HG03175 (cell line): ENCODE measurements at regions not wholly inside any gene's neighbourhood (a gene's known extent, or its start where the extent isn't known, plus 50 kb on each side); places are given as distances from the start of the nearest gene placed in this dataset.
A peak's percentile ranks its signal among the peaks of the same experiment; 100 is the strongest.

Experiments used
- ATAC-seq: cut with Tn5 transposase; IDR thresholded peaks from one replicate; pipeline ENCODE4 v1.9.1; 2021; ENCODE audit warnings: mild to moderate bottlenecking, moderate library complexity; ENCODE audit not compliant: unreplicated experiment

DNA sequence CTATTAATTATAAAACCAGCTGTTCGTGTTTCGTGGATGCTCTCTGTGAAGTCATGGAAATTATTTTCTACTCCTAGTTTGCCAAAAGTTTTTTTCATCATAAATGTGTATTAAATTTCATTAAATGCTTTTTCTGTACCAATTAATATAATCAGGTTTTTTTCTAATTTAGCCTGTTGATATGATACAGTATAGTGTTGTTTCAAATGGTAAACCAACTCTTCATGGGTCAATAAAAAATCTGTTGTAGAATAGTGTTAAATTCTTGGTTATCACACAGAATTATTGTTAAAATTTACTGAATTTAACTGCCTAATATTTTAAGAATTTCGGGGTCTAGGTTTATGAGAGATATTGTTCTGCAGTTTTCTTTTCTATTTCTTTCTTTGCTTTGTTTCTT lies 505.9 kb upstream of the MANEA start:
- peak; percentile 55 for ATAC-seq

DNA sequence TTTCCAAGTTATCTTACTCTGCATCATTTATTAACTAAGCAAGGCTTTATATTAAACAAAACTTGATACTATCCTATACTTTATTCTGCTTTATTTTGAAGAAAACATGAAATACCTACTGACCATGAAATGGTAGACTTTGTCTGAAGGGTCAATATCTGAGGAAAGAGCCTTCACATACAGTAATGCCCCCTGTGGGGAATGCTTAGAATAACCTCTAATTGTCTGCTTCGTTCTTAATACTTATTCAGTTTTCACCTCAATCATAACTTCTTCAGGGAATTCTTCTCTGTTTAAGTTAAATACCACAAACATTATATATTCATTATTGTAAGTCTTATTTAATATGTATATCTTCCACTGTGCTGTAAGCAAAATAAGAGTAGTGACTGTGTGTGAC lies 498.9 kb upstream of the MANEA start:
- ATAC-seq, result no peak

DNA sequence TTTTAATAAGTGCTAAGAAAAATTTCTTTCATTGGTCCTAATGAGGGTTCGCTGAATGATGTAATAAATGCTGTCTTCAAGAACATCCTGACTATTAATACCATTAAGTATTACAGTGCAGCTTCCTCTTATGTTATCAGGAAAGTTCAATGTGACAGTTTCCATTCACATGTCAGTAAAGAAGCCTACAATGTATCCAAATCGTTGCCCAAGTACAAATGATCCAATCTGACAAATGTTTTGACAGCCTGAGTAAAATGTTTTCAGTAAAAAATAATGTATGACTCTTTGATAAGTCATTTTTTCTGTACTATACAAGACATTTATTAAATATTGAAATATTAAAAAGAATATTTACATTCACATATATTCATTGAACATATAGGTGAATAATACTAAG lies 496.1 kb upstream of the MANEA start:
- no peak for ATAC-seq

DNA sequence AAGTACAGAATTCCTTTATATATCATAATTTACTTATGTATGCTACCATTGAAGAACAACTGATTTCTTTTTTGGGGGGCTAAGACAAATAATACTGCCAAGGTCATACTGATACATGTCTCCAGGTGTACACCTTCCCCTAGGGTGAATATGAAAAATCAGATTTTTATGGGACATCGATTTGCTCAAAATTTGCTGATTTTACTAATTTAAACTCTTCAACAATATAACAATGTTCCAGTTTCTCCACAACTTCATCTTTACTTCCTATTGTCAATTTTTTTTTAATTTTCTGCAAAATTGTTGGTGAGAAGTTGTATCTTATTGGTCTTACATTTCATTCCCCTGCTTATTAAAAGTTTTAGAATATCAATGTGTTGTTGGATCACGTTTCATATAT lies 495.4 kb upstream of the MANEA start:
- ATAC-seq, result no peak

DNA sequence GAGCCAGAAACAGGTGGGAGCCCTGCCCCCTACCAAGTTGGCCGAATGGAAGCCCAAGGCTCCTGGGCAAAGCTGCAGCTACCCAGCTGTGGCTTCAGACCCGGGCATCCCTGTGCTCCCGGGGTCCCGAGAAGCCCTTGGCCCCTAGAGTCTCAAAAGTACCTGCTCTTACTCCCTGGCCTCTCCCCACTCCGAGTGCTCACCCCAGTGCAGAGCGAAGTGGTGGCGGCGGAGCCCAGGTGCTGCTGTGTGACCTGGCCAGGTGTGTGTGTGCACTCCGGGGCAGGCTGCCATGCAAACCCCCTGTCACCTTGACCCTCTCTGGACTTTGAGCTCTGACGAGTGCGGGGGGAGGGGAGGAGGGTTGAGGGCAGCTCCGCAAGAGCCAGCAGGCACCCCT lies 493.8 kb upstream of the MANEA start:
- ATAC-seq, result no peak

DNA sequence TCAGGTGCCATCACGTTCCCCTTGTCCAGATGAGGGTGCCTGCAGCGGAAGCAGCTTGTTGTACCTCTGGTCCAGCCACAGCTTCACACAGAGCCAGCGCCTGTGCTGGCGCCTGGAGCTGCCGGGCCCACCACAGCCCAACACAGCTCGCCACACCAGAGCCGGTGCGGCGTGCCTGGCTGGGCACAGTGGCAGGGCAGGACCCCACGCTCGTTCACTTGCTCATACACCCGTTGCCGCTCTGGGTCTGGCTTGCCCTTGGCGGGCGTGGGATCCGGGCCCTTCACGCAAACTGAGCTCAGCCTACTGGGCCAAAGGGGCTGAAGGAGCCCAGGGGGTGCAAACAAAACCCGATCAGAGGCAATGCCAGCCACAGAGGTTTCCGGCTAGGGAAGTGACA lies 492.5 kb upstream of the MANEA start:
- ATAC-seq, result no peak

DNA sequence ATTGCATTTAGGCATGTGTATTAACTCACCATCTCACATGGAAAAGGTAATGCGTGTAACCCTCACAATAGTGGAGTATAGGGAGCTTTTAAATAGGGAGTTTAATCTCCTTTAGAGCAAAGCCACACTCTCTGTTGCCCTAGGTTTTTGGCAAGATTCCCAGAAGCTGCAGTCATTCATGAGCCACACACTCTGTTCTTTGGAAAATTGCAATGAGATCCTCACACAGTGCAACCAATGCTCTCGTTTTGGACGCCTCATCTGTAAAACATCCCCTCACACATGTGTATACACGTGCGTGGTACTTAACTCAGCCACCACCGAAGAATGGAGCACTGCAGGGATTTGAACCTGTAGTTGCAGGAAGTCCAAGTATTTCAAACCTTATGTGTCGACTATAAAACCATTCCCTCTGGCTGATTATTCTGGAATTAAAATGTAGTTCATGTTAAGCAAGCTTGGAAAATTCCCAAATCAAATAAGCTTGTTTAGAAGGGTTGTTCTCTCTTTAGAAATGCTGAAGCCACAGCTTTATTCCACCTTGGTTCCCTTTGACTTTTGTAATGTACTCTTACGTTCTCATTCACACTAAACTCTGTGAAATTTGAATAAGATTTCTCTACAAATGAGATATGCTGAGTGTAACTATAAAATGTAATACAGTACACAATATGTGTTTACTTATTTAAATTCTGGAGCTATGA lies 489.8 kb upstream of the MANEA start:
- ATAC-seq, result no peak

DNA sequence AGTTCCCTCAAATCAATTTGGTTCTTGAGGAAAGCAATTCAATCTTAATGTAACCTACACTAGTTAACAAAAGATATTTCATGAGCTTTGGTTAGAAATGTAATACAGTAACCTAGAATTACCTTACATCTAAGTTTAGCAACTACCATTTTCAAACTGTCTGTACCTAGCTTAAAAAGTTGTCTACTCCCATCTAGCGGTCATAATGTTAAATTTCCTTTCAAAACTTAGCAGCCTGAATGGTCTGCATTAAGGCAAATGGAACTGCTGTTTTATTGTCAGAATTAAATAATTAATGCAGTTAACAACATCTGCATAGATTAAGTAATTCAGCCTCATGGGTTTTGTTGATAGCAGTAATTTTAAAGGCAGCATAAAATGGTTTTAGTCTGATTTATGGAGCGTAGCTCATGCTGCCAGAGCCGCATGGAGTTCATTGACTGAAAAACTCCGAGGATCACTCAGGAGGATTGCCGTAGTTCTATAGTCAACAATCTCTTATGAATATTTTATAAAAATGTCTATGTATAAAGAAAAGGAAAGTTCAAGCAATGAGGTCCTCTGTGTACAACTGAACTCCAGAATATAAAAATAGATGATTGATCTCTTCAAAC lies 485.4 kb upstream of the MANEA start:
- ATAC-seq, result peak; percentile 87

DNA sequence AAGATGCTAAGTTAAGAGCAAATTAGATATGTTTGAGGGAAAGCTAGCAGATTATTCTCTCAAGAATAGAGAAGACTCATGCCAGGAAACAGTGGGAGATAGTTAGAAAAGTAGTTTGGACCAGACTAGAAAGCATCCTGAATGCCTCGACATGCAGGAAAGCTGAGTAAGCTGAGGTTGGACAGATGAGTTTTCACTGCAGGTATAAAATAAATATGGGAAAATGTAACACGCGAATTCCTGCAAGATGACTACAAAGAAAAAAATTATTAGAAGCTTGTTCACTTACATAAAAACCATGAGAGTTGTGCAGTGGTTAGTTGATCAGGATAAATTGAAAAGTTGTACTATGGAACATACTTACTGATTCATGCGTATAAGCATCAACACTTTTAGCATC lies 484.2 kb upstream of the MANEA start:
- ATAC-seq, result no peak

DNA sequence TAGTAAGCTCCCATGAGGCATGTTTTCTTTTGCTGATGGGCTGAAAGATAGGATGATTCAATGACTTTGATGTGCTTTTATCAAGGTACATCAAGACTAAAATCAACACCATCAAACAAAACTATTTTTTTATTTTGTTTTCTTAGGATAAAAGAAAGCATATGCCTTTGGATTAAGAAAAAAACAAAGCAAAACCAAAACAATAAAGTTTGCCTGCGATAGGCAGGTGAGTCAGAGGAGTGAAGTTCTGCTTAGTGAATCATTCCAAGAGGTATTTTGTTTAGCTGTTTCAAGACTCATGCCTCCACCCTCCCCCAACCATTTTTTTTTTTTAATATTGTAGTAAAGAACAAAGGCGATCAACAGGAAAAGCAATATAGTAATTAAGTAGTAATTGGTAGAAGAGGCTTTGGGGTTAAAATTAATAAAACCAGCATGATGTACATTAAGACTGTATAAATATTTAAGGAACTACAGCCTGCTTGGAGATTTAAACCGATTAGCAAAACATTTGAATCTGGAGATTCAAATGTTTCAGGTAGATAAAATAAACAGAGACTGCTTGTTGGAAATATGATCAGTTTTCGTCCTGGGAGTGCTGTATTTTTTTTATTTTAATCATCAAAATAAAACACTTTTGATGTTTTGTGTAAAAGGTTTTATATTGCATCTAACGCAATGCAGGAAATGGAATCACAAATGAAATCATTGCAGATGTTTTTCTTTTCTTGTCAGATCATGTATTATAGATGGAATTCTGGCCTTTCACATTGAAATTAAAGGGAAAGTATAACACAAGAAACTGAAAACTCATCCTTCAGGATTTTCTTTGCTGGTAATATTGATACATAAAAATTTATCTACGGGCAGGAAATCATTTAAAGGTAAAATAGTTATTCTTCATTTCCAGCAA lies 482.3 kb upstream of the MANEA start:
- ATAC-seq, result no peak

DNA sequence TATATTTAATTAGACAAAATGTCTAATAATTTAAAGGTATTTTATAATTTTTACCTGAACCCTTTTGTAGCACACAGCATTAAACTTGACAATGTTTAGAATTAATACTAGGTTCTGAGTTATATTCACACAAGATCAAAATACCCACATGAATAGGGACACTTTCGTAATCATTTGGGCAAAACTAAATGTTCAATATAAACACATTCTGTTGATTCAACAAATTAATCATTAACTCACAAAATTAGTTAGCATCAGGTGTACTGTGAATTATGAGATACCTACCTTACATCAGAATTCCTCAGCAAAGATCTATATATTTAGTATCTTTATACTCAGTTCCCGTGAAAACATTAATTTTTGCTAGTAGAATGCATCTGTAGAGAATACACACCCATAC lies 481.5 kb upstream of the MANEA start:
- no peak for ATAC-seq

DNA sequence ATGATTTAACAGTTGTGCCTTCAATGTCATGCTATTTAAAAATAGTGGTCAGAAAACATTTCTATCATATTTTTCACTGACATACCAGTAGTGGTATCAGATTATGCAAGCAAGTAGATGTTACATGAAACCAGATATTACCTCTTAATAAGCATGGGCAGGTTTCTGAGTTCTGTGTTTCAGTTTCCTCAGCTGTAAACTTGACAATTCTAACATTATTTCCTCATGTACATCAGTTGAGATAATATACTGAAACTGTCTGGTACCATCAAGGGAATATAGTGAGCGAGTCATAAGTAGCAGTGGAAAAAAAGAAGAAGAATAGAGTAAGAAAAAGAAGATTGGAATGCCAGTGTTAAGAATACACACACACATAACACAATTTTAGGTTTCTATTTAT lies 477.9 kb upstream of the MANEA start:
- no peak for ATAC-seq

DNA sequence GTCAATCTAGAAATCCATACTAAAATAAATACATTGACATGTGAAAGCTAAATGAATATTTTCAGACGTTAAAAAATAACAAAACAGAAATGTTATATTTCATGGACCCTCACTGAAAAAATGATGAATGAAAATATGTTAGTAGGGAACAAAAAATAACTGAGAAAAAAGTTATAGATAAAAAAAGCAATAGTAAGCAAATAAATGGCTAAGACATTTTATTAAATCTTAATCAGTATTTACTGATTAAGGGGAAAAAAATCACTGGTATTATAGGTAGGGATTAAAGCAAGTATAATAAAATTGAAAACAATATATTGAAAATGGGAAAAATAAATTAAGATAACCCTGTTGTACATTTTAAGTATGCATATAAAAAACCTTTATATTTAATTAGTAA lies 468.1 kb upstream of the MANEA start:
- ATAC-seq, result no peak

DNA sequence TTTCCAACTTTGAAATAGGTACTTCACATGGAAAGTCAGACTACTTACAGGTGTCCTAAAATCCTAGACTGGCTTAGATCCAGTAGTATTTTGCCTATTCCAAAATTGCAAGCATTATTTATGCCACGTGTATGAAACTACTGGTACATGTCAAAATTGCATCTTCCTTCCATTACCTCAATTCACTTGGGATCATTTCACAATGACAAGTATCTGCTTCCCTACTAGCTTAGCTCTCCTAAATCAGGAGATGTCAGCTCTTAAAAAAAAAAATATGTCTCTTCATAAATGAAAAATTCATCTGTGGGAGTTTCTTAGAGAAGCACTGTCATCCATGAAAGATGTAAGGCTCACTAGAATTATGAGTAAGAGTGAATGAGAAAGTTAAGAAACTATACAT lies 466.6 kb upstream of the MANEA start:
- no peak for ATAC-seq

DNA sequence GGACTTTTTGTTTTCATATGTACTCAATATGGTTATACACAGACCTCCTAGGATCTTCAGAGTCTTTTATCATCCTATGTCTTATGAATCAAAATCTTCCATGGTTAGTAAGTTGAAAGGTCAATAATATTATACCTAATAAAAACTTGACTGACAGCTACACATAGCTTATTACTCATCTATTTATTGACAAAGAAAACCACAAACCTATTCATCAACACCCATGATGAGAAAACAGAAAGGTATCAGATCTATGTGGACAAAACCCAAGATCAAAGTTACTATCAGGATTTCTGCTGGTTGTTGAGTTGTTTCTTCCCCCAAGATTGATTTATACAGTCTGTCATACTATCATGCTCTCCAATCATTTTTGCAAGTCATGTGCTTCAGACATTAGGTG lies 460.1 kb upstream of the MANEA start:
- ATAC-seq, result no peak

DNA sequence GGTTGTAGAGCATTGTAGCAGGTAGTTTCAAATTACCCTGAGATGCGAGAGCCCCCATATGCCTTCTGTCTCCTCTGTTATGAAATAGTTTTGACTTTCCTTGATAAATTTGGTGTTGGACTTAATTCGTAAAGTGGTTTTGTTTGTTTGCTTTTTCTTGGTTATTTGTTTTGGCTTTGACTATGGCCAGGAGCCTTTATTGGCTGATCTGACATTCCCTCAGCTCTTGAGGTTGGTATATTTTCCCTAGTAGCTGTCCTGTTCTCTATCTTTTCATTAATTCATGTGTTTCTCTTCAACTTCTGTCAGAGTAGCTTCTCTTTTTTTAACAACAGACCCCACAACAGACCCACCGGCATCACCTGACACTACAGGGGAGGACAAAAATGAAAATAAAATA lies 457.4 kb upstream of the MANEA start:
- no peak for ATAC-seq

DNA sequence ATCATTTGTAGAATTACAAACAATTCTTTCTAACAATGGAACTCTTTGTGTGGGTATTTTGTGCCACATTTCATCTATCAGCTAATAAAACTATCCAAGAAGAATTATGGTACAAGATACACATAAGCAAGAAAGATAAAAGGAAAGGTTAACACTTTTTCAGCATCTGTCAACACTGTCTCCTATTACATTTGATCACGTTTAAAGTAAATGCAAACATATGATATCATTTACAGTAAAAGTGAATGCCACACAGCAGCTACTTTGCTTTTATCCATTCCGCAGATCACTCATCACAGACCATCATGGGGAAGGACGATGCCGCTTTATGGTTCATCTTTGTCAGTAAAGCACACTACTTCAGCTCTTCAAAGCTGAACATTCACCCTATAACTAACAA lies 456.4 kb upstream of the MANEA start:
- no peak for ATAC-seq

DNA sequence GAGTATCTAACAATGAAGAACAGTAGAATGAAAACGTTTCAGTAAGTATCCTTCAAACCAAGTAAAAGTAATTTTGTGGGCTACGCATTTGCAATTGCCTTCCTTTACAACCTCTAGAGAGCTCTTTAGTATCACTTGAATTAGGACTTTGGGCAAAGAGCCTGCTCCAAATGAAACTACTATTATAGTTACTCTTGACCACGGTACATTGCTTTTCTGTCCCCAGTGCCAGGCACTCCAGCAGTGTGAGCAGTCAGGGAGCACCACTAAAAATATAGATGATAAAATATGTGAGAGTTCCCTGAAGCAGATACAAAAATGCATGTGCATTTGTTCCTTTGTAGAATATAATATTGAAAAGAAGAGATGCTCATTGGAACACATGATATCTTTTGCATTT lies 450.1 kb upstream of the MANEA start:
- no peak for ATAC-seq

DNA sequence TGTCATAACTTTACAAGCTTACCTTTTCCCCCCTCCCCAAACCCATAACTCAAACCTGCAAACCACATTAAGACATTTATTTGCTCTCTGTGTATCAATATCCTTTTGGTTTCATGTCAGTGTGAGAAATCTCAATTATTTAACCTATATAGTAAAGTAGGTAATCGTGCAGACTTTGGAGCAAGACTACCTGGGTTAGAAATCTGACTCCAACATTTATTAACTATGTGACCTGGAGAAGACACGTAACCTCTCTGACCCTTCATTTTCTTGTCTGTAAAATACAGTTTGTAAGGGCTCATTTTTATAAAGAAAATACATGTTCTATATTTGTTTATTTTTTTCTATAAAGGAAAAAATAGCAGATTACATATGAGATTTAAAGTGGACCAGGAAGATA lies 448.9 kb upstream of the MANEA start:
- ATAC-seq, result no peak

DNA sequence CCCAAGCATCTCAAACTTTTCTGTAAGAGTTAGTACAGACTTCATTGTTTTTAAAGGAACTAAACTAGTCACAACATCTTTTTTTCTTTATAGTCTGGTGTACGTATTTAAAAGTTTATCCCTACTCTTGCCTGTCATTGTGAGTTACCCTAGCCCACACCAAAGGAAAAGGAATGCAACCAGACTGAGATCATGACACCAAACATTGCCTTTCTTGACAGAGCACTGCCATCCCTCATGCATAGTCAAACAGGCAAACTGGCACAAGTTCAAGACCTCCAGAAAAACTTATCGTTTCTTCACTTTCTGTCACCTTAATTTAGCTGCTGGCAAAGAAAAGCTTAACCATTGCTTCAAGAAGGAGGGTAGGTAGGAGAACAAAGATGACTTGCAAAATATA lies 448.4 kb upstream of the MANEA start:
- ATAC-seq, result no peak

DNA sequence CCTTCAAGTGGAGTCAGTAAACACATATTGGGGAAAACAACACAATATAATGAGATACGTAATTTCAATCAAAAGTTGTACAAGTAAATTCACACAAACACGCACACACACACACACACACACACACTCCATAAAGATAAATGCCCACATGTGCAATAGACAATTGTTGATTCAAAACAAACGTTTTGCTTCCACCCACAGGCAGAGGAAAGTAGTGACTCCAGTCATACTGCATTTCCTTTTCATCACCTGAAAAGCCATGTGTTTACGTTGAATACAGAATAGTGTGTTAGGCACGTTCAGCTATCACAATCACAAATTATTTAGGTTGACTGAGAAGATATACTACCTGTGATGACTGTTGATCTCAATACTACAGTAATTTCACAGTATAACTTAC lies 443.8 kb upstream of the MANEA start:
- ATAC-seq, result no peak

DNA sequence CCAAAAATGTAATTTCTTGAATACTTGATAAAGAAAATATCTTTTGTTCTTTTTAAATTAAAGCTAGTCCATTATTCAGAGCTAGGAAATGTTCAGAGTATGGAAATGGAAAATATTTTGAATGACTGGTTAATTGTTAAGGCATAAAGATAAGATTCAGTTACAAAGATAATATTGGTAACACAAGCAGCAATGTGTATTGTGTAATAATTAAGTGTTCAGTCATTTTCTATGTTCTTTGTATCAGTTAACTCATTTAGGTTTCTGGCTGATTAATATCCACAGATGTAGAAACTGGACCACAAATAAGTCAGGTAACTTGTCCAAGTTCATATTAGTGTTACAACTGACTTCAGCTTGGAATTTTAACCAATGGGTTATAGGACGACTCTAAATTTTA lies 442.2 kb upstream of the MANEA start:
- no peak for ATAC-seq
